HL-60 (cell line): ENCODE measurements at regions not wholly inside any gene's neighbourhood (a gene's known extent, or its start where the extent isn't known, plus 50 kb on each side); places are given as distances from the start of the nearest gene placed in this dataset.

Source experiments
- DNase-seq, 2 experiments: peaks; one replicate each; pipeline ENCODE4 v3.0.0-alpha.2; 2010 to 2020; ENCODE audit warnings: low read depth in 1 of 2, low spot score in 1 of 2
- H3K27ac ChIP-seq: fragments of 250-450 bp; sonication (Bioruptor Pico); replicated peaks from 2 replicates; pipeline ENCODE4 v1.5.1; 2020; ENCODE audit warnings: mild to moderate bottlenecking, moderate library complexity
- H3K27me3 ChIP-seq: fragments of 250-450 bp; sonication (Bioruptor Pico); 2 replicates; pipeline ENCODE4 v1.5.1; 2021; ENCODE audit warnings: mild to moderate bottlenecking, moderate library complexity; ENCODE audit not compliant: insufficient read depth, poor library complexity, severe bottlenecking
- H3K4me3 ChIP-seq: replicated peaks from 2 replicates; pipeline ENCODE4 v1.5.1; 2011; ENCODE audit warnings: mild to moderate bottlenecking, control low read depth, low read length; ENCODE audit not compliant: insufficient read depth
- GABPA ChIP-seq: IDR thresholded peaks from 2 replicates; pipeline ENCODE4 v1.6.1; 2012; ENCODE audit warnings: low read depth
- POLR2AphosphoS5 ChIP-seq: IDR thresholded peaks from 2 replicates; pipeline ENCODE4 v1.6.1; 2012; ENCODE audit warnings: low read depth
- REST ChIP-seq: IDR thresholded peaks from 2 replicates; pipeline ENCODE4 v1.6.1; 2012; ENCODE audit warnings: low read depth; ENCODE audit not compliant: insufficient replicate concordance
- SPI1 ChIP-seq: IDR thresholded peaks from 2 replicates; pipeline ENCODE4 v1.6.1; 2012; ENCODE audit warnings: low read depth, mild to moderate bottlenecking, borderline replicate concordance
- TF ChIP-seq, protein P1 (sequence below): IDR thresholded peaks from one replicate; pipeline ENCODE4 v1.5.1; 2011; ENCODE audit warnings: low read length, control low read depth, inconsistent platforms; ENCODE audit not compliant: insufficient read depth

- TF ChIP-seq GABPA = no peak
- DNase-seq = no peak
These were observed 1123.3 kb downstream of the EFNB2 start for GRCh38 chr13:105412171-105412570.

GRCh38 chr13:105410602-105411001, 1124.9 kb downstream of the EFNB2 start:
- no peak for TF ChIP-seq SPI1
- TF ChIP-seq REST = no peak
- TF ChIP-seq GABPA = no peak
- TF ChIP-seq, protein P1, sequence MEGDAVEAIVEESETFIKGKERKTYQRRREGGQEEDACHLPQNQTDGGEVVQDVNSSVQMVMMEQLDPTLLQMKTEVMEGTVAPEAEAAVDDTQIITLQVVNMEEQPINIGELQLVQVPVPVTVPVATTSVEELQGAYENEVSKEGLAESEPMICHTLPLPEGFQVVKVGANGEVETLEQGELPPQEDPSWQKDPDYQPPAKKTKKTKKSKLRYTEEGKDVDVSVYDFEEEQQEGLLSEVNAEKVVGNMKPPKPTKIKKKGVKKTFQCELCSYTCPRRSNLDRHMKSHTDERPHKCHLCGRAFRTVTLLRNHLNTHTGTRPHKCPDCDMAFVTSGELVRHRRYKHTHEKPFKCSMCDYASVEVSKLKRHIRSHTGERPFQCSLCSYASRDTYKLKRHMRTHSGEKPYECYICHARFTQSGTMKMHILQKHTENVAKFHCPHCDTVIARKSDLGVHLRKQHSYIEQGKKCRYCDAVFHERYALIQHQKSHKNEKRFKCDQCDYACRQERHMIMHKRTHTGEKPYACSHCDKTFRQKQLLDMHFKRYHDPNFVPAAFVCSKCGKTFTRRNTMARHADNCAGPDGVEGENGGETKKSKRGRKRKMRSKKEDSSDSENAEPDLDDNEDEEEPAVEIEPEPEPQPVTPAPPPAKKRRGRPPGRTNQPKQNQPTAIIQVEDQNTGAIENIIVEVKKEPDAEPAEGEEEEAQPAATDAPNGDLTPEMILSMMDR = peak; percentile 13
- no peak for TF ChIP-seq POLR2AphosphoS5
- peak in 1 of 2 experiments; percentile 30 for DNase-seq
- Histone ChIP-seq H3K4me3 (no peak overlapping the region), H3K27me3 (no peaks in the 10 kb centered on the region), H3K27ac (no peak overlapping the region)

More at GRCh38 chr13:105412171-105412570, 1123.3 kb downstream of the EFNB2 start:
- no peaks in the 10 kb centered on the region for H3K27me3 ChIP-seq
- no peak overlapping the region for H3K27ac ChIP-seq
- H3K4me3 ChIP-seq = no peak overlapping the region

DNA sequence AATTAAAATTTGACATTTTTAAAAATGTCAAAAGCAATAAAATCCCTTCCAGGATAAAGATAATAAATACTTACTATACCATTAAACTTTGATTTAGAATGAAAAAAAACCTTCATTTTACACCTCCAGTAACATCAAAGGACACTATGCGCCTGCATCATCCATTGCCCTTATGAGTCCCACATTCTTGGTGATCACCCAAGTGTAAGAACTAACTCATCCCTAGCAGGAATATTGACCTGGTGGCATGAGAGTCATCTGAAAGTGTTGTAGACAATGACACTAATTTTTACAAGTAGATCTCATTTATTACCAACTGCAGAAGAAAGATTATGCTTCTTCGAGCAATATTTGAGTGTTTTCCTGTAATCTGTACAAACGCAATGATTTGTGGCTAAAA, 1128.9 kb downstream of the EFNB2 start:
- TF ChIP-seq GABPA (no peak), REST (no peak), SPI1 (no peak), POLR2AphosphoS5 (no peak)
- TF ChIP-seq, protein P1 = no peak
- Histone ChIP-seq H3K4me3 (no peak overlapping the region), H3K27ac (no peak overlapping the region), H3K27me3 (no peaks in the 10 kb centered on the region)
- no peak for DNase-seq

DNA sequence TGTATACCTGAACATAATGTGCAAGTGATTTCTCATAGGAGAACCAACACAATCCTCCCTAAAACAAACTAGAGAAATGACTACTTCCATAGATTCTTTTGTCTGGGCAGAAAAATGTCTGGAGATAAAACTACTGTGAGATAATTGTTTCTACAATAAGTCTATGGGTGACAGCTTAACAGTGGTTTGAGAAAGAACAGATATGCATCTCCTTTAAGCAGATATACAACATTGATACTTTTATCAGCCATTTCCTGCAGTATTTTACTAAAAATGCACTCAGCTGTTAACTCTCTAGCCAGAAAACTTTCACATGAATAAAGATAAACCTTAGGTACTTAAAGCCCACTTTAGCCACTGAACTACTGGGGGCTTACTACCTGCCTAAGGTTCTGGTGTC, 1132.4 kb downstream of the EFNB2 start:
- TF ChIP-seq SPI1 (no peak), REST (no peak), GABPA (no peak), POLR2AphosphoS5 (no peak)
- TF ChIP-seq, protein P1 = no peak
- Histone ChIP-seq H3K4me3 (no peak overlapping the region), H3K27ac (no peak overlapping the region), H3K27me3 (no peaks in the 10 kb centered on the region)
- no peak for DNase-seq
